ENCODE measurements at regions not wholly inside any gene's neighbourhood (a gene's known extent, or its start where the extent isn't known, plus 50 kb on each side); places are given as distances from the start of the nearest gene placed in this dataset.

DNA sequence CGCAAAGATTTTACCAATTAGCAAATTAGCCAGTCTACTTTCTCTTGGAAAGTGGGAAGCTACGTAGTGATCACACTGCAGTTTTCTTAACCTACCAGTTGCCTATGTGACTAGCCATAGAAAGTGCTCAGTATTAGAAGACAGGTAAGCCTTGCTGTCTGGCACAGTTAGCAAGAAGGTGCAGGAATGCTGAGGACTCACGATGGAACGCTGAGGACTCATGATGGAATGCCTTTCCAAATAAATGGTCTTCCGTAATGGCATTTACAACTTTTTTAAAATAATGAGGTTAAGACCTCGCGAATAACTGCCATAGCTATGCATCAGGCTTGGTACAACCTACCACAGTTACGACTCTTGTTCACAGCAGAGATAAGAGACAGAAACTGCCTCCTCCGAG is 1645.6 kb upstream of the MIR17HG start:
- TF ChIP-seq CTCF (conservative IDR thresholded peaks at IDR 0.05): no peak
- TF ChIP-seq EZH2 (IDR thresholded peaks at IDR 0.05; ENCODE audit: low read depth): no peak
